ENCODE measurements at regions not wholly inside any gene's neighbourhood (a gene's known extent, or its start where the extent isn't known, plus 50 kb on each side); places are given as distances from the start of the nearest gene placed in this dataset.

- TF ChIP-seq CTCF (IDR thresholded peaks at IDR 0.05), result no peak
- TF ChIP-seq POLR2AphosphoS5 (IDR thresholded peaks at IDR 0.05), result no peak
These were observed 1153.1 kb upstream of the USP15 start for GRCh38 chr12:61107118-61107517.
